Mesothelial cell of epicardium (in vitro differentiated cells): ENCODE measurements at regions not wholly inside any gene's neighbourhood (a gene's known extent, or its start where the extent isn't known, plus 50 kb on each side); places are given as distances from the start of the nearest gene placed in this dataset.
"Not testable (repeated sequence)": the region's sequence is repeated elsewhere in the genome, so short reads cannot be mapped to it uniquely, and the experiment has no call there.

Experiments used
- DNase-seq, 2 experiments: peaks; one replicate each; pipeline ENCODE4 v3.0.0; 2021; ENCODE audit warnings: low spot score in 2 of 2; ENCODE audit not compliant: unreplicated experiment in 2 of 2
- H3K27ac Mint-ChIP-seq: 2 replicates; pipeline ENCODE4 v1.8.0; 2021; ENCODE audit warnings: mixed read lengths
- H3K27me3 Mint-ChIP-seq: 2 replicates; pipeline ENCODE4 v1.8.0; 2021; ENCODE audit warnings: low read depth, mixed read lengths
- H3K36me3 Mint-ChIP-seq: 2 replicates; pipeline ENCODE4 v1.8.0; 2021; ENCODE audit warnings: mixed read lengths
- H3K4me1 Mint-ChIP-seq: 2 replicates; pipeline ENCODE4 v1.8.0; 2021; ENCODE audit warnings: mixed read lengths
- H3K4me3 Mint-ChIP-seq: 2 replicates; pipeline ENCODE4 v1.8.0; 2021; ENCODE audit warnings: mild to moderate bottlenecking, moderate library complexity, mixed read lengths
- H3K9me3 Mint-ChIP-seq: 2 replicates; pipeline ENCODE4 v1.8.0; 2021; ENCODE audit warnings: mixed read lengths
- TF ChIP-seq, protein P1 (sequence below): fragments of 200-600 bp; sonication (generic); IDR thresholded peaks from one replicate; pipeline ENCODE4 v1.5.0; 2021; ENCODE audit warnings: antibody characterized with exemption; ENCODE audit not compliant: unreplicated experiment

DNA sequence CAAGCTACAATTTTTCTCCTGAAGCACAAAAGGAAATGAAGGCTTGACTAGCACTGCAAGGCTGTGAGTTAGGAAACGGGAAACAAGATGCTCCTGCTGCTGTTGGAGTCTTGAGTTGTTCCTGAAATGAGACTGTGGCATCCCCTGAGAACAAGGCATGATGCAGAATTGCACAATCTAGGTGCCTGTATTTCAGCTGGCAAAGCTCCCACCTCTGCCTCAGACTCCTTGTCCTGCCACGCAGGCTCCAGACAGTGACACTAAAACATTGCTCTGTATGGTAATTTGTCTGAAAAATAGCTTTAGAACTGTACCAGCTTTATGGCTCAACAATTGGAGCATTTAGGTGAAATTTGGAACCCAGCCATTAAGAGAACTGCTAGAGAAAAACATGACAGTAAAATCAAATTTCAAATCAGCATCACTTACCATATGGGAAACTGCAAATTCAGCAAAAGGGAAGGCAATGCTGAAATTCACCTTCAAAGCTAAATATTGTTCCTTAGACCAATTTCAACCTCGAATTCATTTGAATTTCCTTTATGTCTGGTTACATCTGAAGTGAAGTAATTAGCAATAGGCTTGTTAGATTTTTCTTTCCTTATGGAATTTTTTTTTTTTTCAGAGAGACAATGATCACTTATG lies 103.4 kb downstream of the MFAP3L start:
- Mint-ChIP-seq H3K36me3 (no peaks in the 10 kb centered on the region), H3K4me1 (peaks cover 25% of the 10 kb centered on the region), H3K27ac (no peak overlapping the region), H3K27me3 (no peaks in the 10 kb centered on the region), H3K9me3 (no peaks in the 10 kb centered on the region), H3K4me3 (no peak overlapping the region)
- TF ChIP-seq, protein P1, sequence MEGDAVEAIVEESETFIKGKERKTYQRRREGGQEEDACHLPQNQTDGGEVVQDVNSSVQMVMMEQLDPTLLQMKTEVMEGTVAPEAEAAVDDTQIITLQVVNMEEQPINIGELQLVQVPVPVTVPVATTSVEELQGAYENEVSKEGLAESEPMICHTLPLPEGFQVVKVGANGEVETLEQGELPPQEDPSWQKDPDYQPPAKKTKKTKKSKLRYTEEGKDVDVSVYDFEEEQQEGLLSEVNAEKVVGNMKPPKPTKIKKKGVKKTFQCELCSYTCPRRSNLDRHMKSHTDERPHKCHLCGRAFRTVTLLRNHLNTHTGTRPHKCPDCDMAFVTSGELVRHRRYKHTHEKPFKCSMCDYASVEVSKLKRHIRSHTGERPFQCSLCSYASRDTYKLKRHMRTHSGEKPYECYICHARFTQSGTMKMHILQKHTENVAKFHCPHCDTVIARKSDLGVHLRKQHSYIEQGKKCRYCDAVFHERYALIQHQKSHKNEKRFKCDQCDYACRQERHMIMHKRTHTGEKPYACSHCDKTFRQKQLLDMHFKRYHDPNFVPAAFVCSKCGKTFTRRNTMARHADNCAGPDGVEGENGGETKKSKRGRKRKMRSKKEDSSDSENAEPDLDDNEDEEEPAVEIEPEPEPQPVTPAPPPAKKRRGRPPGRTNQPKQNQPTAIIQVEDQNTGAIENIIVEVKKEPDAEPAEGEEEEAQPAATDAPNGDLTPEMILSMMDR: no peak
- DNase-seq: no peak

DNA sequence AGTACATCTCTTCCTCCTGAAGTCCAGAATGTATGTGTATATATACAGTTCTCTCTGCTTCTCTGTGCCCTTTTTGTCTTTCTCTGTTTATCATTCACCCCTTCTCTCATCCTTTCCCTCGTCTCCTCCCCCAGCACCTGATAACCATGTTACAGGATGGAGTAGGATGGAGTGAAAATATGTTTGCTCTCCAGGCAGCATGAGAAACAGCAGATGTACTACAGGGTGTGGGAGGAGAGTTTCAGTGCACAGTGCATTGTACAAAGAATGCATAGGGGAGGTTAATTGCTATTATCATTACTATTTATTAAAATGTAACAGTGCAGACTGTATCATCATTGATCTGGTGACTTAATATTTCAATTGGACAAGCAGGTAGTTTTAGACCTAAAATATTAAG lies 104.5 kb downstream of the MFAP3L start:
- H3K36me3 Mint-ChIP-seq: peaks cover 4% of the 10 kb centered on the region
- TF ChIP-seq, protein P1: no peak
- peaks cover 8% of the 10 kb centered on the region for H3K9me3 Mint-ChIP-seq
- H3K27me3 Mint-ChIP-seq: no peaks in the 10 kb centered on the region
- no peak overlapping the region for H3K27ac Mint-ChIP-seq
- no peak overlapping the region for H3K4me3 Mint-ChIP-seq
- peaks cover 25% of the 10 kb centered on the region for H3K4me1 Mint-ChIP-seq
- no peak for DNase-seq

DNA sequence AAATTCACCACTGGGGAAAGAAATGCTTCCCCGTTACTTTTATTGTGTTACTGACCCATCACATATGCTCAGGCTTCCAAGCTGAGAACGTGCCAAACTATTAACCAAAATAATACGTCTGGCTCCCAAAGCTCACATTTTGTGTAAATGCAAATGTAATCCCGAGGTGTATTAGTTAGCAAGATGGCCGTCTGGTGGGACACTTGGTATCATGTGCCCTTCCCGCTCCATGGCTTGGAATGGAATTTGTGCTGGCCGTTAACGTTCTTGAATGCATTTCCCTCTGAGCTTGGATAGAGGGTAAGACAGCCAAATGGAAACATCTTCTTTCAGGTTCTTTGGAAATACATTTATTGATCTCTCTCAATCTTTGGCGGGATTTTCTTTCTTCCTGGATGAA lies 105.0 kb downstream of the MFAP3L start:
- Mint-ChIP-seq H3K4me1 (peaks cover 25% of the 10 kb centered on the region), H3K27me3 (no peaks in the 10 kb centered on the region), H3K4me3 (no peak overlapping the region)

DNA sequence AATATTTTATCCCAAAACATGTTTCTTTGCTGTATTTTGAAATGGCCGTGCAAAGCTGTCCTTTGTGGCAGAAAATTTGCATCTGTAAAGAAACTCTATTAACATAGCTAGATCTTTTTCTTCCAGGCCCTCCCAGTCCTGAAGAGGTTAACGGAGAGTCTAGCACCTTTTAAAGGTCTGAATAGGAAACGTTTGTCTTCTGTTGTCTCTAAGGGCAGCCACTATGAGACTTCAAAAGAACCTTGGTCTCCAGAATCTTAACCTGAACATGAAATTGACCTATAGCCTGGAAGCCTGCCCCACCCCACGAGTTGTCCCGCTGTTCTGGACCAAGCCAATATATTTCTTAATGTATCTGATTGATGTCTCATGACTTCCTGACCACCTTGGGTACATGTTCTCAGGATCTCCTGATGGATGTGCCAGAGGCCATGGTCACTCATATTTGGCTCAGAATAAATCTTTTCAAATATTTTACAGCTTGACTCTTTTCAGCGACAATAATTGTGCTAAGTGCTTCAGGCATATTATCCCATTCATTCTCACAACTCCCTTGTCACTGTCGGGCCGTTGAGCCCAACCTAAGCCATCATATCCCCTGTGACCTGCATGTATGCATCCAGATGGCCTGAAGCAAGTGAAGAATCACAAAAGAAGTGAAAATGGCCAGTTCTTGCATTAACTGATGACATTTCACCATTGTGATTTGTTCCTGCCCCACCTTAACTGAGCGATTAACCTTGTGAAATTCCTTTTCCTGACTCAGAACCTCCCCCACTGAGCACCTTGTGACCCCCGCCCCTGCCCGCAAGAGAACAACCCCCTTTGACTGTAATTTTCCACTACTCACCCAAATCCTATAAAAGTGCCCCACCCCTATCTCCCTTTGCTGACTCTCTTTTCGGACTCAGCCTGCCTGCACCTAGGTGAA lies 106.7 kb downstream of the MFAP3L start:
- DNase-seq, H3K27me3 Mint-ChIP-seq, H3K27ac Mint-ChIP-seq, H3K36me3 Mint-ChIP-seq, H3K4me3 Mint-ChIP-seq: not testable (repeated sequence)
- Mint-ChIP-seq H3K9me3 (peaks cover 18% of the 10 kb centered on the region), H3K4me1 (peaks cover 25% of the 10 kb centered on the region)

More for the DNA sequence above, 105.0 kb downstream of the MFAP3L start:
- Mint-ChIP-seq H3K9me3 (peaks cover 13% of the 10 kb centered on the region), H3K27ac (no peak overlapping the region), H3K36me3 (peaks cover 4% of the 10 kb centered on the region)
- TF ChIP-seq, protein P1: no peak
- DNase-seq: no peak

DNA sequence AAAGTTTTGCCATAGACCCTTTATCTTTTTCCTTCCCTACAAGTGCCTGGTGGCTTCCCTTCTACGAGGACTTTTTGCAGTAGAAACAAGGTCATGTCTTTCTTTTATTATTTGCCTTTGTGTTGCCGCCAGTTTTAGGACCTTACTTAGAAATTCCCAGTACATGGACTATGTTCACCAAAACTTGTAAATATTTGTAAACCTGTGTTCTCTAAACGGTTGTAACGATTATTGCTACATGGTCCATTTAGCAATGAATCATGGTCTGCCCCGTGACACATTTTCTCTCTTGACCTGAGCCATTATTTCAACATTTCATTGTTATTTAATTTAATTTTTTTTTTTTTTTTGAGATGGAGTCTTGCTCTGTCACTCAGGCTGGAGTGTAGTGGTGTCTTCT lies 110.7 kb downstream of the MFAP3L start:
- Mint-ChIP-seq H3K4me3 (no peak overlapping the region), H3K4me1 (peaks cover 9% of the 10 kb centered on the region), H3K27me3 (no peaks in the 10 kb centered on the region), H3K27ac (no peak overlapping the region), H3K36me3 (peaks cover 4% of the 10 kb centered on the region), H3K9me3 (peaks cover 21% of the 10 kb centered on the region)
- TF ChIP-seq, protein P1: no peak
- no peak for DNase-seq

DNA sequence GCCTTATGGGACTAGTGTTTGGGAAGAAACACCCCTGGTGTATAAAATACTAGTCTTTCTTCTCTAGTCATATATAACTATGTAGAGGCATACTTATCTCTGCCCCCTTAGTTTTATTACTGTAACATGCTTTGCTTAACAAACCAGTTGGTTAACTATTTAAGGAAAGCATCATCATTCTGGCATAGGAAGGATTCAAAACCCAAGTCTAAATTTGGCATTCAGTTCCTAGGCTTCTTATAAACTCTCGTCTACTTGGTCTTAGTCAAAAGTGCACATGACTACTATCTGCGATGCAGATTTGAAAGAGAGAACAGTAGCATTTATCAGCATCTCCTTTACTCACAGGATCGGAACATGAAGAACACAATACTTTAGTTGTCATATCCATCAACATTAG lies 111.3 kb downstream of the MFAP3L start:
- Mint-ChIP-seq H3K27me3 (no peaks in the 10 kb centered on the region), H3K4me3 (no peak overlapping the region), H3K4me1 (peaks cover 3% of the 10 kb centered on the region), H3K36me3 (peaks cover 4% of the 10 kb centered on the region), H3K9me3 (peaks cover 21% of the 10 kb centered on the region), H3K27ac (no peak overlapping the region)
- TF ChIP-seq, protein P1: no peak
- DNase-seq: no peak
